ENCODE measurements at regions not wholly inside any gene's neighbourhood (a gene's known extent, or its start where the extent isn't known, plus 50 kb on each side); places are given as distances from the start of the nearest gene placed in this dataset.
A peak's percentile ranks its signal among the peaks of the same experiment; 100 is the strongest.

DNA sequence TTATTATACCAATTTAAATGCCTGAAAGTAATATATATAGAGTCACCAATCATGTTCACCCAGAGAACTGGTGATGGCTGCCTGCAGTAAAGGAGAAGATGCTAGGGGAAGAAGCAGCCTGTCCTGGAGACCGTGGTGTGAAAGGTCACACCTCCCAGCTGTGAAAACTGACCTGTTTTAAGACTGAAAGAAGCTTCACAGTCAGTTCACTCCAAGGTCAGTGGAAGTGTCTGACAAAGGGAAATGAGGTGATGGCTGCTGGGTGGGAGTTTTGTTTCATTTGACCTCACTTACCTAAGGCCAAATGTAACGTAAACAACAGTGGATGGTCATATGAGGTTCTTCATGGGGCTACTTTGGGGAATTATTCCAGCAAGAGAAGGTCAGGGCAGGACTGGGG, 352.1 kb upstream of the GATB start:
- H3K27me3 ChIP-seq (replicated peaks; ENCODE audit: insufficient read depth) = no peaks in the 10 kb centered on the region
- no peak overlapping the region for H2AFZ ChIP-seq
- no peaks in the 10 kb centered on the region for H3K4me1 ChIP-seq (ENCODE audit: insufficient read depth)
- H3F3A ChIP-seq (ENCODE audit: insufficient read depth) = no peaks in the 10 kb centered on the region
- in situ Hi-C loops (cut with MboI) = no loop called here
- no peak overlapping the region for H3K4me2 ChIP-seq (ENCODE audit: unreplicated experiment)
- WGBS, 2 experiments (ENCODE audit: low coverage in 1 of 2, low lambda C conversion rate in 2 of 2, missing lambda C conversion rate in 2 of 2) = 76 to 79% methylated on average over 2 of the region's 2 CpGs
- H4K20me1 ChIP-seq (ENCODE audit: insufficient read depth) = no peaks in the 10 kb centered on the region
- DNase-seq = no peak
- no peak overlapping the region for H3K27ac ChIP-seq
- no peaks in the 10 kb centered on the region for H3K36me3 ChIP-seq (ENCODE audit: low read depth)
- no peak for TF ChIP-seq EZH2 (IDR thresholded peaks at IDR 0.05; ENCODE audit: insufficient read depth, poor library complexity, severe bottlenecking)
- no peak for TF ChIP-seq EZH2phosphoT487 (IDR thresholded peaks at IDR 0.05; ENCODE audit: insufficient read depth, low read depth)
- H3K9me3 ChIP-seq (ENCODE audit: low read depth) = no peaks in the 10 kb centered on the region
- H3K9me2 ChIP-seq (ENCODE audit: insufficient read depth) = no peaks in the 10 kb centered on the region
- no peak overlapping the region for H3K4me3 ChIP-seq
- H3K9ac ChIP-seq = no peak overlapping the region
- H3K79me2 ChIP-seq (ENCODE audit: insufficient read depth) = no peaks in the 10 kb centered on the region

DNA sequence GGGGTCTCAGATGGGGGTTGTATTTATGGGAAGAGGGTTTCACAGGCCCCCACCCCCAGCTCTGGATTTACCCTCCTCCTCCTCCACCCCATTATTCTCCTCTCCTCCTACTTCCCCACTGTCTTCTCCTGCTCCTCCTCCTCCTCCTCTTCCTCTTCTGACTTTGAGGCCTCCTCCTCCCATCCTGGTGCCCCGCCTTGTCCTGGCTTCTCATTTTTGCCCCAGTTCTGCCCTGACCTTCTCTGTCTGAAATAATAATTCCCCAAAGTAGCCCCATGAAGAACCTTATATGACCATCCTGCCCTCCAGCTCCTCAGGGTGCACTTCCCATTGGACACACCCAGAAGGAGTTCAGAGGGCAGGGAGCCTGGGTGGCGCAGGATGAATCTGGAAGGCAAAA, 351.4 kb upstream of the GATB start:
- no peak overlapping the region for H3K27ac ChIP-seq
- DNase-seq = no peak
- no peaks in the 10 kb centered on the region for H3K9me3 ChIP-seq (ENCODE audit: low read depth)
- no peak overlapping the region for H2AFZ ChIP-seq
- H3K36me3 ChIP-seq (ENCODE audit: low read depth) = no peaks in the 10 kb centered on the region
- TF ChIP-seq EZH2phosphoT487 (IDR thresholded peaks at IDR 0.05; ENCODE audit: insufficient read depth, low read depth) (no peak), EZH2 (IDR thresholded peaks at IDR 0.05; ENCODE audit: insufficient read depth, poor library complexity, severe bottlenecking) (no peak)
- peaks cover 4% of the 10 kb centered on the region; the same call in 1 of the 2 replicates for H3F3A ChIP-seq (ENCODE audit: insufficient read depth)
- in situ Hi-C loops (cut with MboI) = no loop called here
- no peaks in the 10 kb centered on the region for H4K20me1 ChIP-seq (ENCODE audit: insufficient read depth)
- H3K4me2 ChIP-seq (ENCODE audit: unreplicated experiment) = no peak overlapping the region
- no peaks in the 10 kb centered on the region for H3K9me2 ChIP-seq (ENCODE audit: insufficient read depth)
- no peaks in the 10 kb centered on the region for H3K27me3 ChIP-seq (replicated peaks; ENCODE audit: insufficient read depth)
- H3K9ac ChIP-seq = no peak overlapping the region
- peaks cover 1% of the 10 kb centered on the region for H3K4me1 ChIP-seq (ENCODE audit: insufficient read depth)
- no peaks in the 10 kb centered on the region for H3K79me2 ChIP-seq (ENCODE audit: insufficient read depth)
- no peak overlapping the region for H3K4me3 ChIP-seq
- 88 to 100% methylated on average over 2 of the region's 2 CpGs for WGBS, 2 experiments (ENCODE audit: low coverage in 1 of 2, low lambda C conversion rate in 2 of 2, missing lambda C conversion rate in 2 of 2)

DNA sequence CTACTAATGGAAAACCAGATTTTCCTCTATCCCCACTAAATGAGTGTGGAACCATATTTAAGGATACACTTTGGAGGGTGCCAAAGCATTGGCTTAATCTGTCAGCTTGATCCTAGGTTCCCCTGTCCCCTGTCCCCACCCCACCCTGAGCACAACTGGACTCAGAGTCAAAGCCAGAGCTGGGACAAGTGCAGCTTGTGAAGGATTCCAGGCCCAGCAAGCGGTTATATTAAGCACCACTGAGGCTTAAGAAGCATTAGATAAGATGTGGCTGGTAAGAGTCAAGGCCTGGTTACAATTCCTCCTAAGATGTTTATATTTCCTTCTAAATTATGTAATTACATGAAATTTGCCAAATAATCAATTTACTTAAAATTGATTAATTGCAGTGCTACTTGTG, 350.0 kb upstream of the GATB start:
- Histone ChIP-seq H3K9ac (no peak overlapping the region), H3K4me2 (ENCODE audit: unreplicated experiment) (no peak overlapping the region), H3K27ac (no peak overlapping the region), H3F3A (ENCODE audit: insufficient read depth) (peaks cover 13% of the 10 kb centered on the region), H3K4me1 (ENCODE audit: insufficient read depth) (peaks cover 13% of the 10 kb centered on the region), H3K9me2 (ENCODE audit: insufficient read depth) (no peaks in the 10 kb centered on the region), H3K27me3 (replicated peaks; ENCODE audit: insufficient read depth) (no peaks in the 10 kb centered on the region), H2AFZ (no peak overlapping the region), H3K36me3 (ENCODE audit: low read depth) (no peaks in the 10 kb centered on the region), H3K79me2 (ENCODE audit: insufficient read depth) (no peaks in the 10 kb centered on the region), H3K4me3 (no peak overlapping the region), H4K20me1 (ENCODE audit: insufficient read depth) (no peaks in the 10 kb centered on the region), H3K9me3 (ENCODE audit: low read depth) (no peaks in the 10 kb centered on the region)
- no peak for DNase-seq
- 91 to 96% methylated on average over 1 of the region's 1 CpG for WGBS, 2 experiments (ENCODE audit: low coverage in 1 of 2, low lambda C conversion rate in 2 of 2, missing lambda C conversion rate in 2 of 2)
- TF ChIP-seq EZH2 (IDR thresholded peaks at IDR 0.05; ENCODE audit: insufficient read depth, poor library complexity, severe bottlenecking) = no peak
- no peak for TF ChIP-seq EZH2phosphoT487 (IDR thresholded peaks at IDR 0.05; ENCODE audit: insufficient read depth, low read depth)
- in situ Hi-C loops (cut with MboI) = no loop called here

DNA sequence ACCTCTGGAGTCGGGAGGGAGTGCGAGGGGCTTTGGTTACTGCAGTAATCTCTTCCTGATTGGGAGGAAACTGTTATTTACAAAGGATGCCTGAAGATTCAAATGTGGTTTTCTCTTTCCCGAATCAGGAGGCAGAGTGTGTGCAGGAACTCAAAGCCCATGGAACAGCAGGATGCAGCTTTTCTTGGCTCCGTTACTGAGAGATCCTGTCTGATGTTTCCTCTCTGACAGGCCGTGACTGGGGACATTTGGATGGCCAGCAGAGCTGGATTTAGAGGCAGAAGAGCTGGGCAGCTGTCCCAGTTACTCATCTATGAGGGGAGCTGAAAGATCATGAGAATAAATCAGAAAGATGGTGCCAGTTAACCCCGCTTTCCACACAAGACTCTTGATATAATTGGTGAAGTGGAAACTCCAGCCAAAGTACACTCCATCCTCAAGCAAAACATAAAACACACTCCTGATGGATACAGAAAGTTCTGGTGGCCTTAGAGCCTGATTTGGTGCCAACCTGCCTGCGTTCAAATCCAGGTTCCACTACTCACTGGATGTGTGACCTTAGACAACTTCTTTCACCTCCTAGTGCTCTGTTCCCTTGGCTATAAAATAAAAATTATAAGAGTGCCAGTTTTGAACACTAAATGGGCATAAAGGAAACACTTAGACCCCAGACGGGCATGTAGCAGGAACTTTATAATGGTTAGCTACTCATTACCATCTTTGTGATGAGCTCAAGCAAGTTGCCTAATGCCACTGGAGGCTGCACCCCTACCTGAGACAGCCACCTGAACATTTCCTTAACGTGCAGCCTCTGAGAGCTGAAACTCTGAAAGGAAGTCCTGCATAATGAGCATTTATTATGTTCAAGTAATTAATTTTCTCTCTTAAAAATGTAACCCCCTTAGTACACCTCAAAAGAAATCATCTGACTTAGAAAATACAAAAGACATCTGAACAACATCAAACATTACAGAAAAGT, 349.0 kb upstream of the GATB start:
- Histone ChIP-seq H3K9ac (no peak overlapping the region), H3K27ac (no peak overlapping the region), H3K9me3 (ENCODE audit: low read depth) (no peaks in the 10 kb centered on the region), H2AFZ (0 out of 2 replicates have a peak overlapping the region, but pooled peaks have one; percentile 37), H3K79me2 (ENCODE audit: insufficient read depth) (no peaks in the 10 kb centered on the region), H3F3A (ENCODE audit: insufficient read depth) (peaks cover 13% of the 10 kb centered on the region), H3K9me2 (ENCODE audit: insufficient read depth) (no peaks in the 10 kb centered on the region), H3K4me3 (no peak overlapping the region), H3K4me2 (ENCODE audit: unreplicated experiment) (no peak overlapping the region), H3K36me3 (ENCODE audit: low read depth) (no peaks in the 10 kb centered on the region), H3K27me3 (replicated peaks; ENCODE audit: insufficient read depth) (no peaks in the 10 kb centered on the region), H4K20me1 (ENCODE audit: insufficient read depth) (no peaks in the 10 kb centered on the region), H3K4me1 (ENCODE audit: insufficient read depth) (peaks cover 16% of the 10 kb centered on the region)
- WGBS, 2 experiments (ENCODE audit: low coverage in 1 of 2, low lambda C conversion rate in 2 of 2, missing lambda C conversion rate in 2 of 2) = 48 to 51% methylated on average over 9 of the region's 9 CpGs
- DNase-seq = peak; percentile 42
- in situ Hi-C loops (cut with MboI) = no loop called here
- TF ChIP-seq EZH2 (IDR thresholded peaks at IDR 0.05; ENCODE audit: insufficient read depth, poor library complexity, severe bottlenecking) (no peak), EZH2phosphoT487 (IDR thresholded peaks at IDR 0.05; ENCODE audit: insufficient read depth, low read depth) (no peak)

All from GM23248 (cell line).